GM18520 (cell line): ENCODE measurements at regions not wholly inside any gene's neighbourhood (a gene's known extent, or its start where the extent isn't known, plus 50 kb on each side); places are given as distances from the start of the nearest gene placed in this dataset.

ENCODE experiments used
- ATAC-seq: cut with Tn5 transposase; IDR thresholded peaks from one replicate; pipeline ENCODE4 v1.9.1; 2021; ENCODE audit not compliant: unreplicated experiment

DNA sequence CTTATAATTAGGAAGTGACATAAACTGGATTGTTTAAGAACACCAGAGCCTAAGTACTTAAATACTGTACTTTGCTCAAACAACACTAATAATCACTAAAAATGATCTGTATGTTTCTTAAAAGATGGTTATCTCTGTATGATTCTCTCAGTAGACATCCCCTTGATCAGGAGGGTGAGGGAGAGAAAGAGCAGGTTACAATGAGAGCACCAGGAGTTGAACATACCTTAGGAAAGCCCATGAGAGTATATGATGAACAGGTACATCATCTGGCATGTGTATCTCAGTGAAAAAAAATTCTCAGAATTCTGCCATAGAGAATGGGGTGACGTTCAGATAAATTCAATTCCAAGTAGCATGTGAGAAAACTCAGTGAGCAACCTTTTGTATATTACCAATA is 59.9 kb upstream of the IL2 start:
- ATAC-seq, result no peak

DNA sequence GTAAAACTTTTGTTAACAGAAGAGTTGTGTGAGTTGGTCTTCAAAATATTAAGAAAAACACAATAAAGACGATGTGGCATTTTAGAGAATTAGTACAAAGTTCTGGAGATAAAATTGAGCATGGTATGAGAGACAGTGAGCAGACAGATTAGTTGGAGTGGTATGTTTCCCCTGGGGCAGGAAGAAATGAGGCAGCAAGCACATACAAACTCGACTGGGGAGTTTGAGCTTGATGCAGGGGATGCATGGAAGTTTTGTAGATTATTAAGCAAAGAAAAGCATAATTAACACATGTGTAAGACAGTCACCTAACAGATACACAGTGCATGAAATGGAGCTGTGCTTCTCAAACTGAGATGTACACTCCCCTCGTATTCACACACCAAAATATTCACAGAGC is 58.1 kb upstream of the IL2 start:
- no peak for ATAC-seq

DNA sequence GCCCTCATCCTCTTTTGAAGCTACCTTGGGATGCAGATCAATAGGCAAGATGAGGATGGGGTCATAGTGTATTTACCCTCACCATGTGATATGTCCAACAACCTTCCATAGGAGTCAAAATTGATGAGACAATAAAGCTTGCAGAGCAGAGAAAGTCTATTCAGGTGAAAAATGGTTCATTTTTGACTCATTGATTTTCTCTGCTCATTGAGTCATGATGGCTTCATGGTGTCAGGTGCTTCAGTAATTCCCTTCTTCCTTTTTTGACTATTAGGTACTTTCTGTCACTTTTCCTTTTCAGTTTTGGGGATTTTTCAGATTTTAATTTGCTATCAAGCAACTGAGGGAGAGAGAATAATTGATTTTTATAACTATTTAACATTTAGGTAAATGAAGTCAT is 55.9 kb upstream of the IL2 start:
- no peak for ATAC-seq

DNA sequence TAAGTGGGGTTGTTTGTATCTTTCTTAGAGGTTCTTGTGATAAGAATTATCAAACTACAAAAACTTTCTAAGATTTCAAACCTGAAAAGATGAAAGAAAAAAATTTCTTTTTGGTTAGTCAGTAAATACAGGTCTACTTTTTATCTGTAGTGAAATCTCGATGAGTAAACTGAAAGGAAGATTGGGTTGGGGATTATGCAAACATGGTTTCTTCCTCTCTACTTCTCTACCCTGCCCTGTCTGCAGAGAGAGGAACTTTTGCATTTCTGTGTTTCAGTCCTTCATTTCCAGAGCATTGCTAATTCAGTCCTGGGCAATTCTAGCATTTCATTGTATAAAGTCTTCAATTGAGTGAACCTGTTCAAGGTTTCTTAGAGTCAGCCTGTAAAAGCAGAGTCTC is 51.6 kb upstream of the IL2 start:
- peak; percentile 46 for ATAC-seq
